Testis (tissue), 2 donors: ENCODE measurements at regions not wholly inside any gene's neighbourhood (a gene's known extent, or its start where the extent isn't known, plus 50 kb on each side); places are given as distances from the start of the nearest gene placed in this dataset.

Experiments used
- DNase-seq: peaks from one replicate; pipeline ENCODE4 v3.0.0-alpha.2; 2019
- H3K27ac ChIP-seq, 2 donors: fragments of 200-600 bp; sonication (generic); one replicate each; pipeline ENCODE4 v1.5.1; 2019
- H3K27me3 ChIP-seq: fragments of 200-600 bp; sonication (generic); one replicate; pipeline ENCODE4 v1.5.1; 2019
- H3K36me3 ChIP-seq: fragments of 200-600 bp; sonication (generic); one replicate; pipeline ENCODE4 v1.5.1; 2017; ENCODE audit warnings: low read depth; ENCODE audit errors: missing control alignments
- H3K4me1 ChIP-seq: fragments of 200-600 bp; sonication (generic); one replicate; pipeline ENCODE4 v1.5.1; 2019
- H3K4me3 ChIP-seq, 2 donors: fragments of 200-600 bp; sonication (generic); one replicate each; pipeline ENCODE4 v1.5.1; 2017 to 2019
- H3K9me3 ChIP-seq: fragments of 200-600 bp; sonication (generic); one replicate; pipeline ENCODE4 v1.5.1; 2017
- CTCF ChIP-seq, 3 experiments: fragments of 450-650 bp in 2 of 3; fragments of 200-600 bp in 1 of 3; sonication (generic) in 1 of 3; IDR thresholded peaks; one replicate each; pipeline ENCODE4 v1.5.1; 2016 to 2019; ENCODE audit warnings: antibody characterized with exemption in 3 of 3, mild to moderate bottlenecking in 2 of 3, moderate library complexity in 1 of 3
- POLR2A ChIP-seq: fragments of 450-650 bp; IDR thresholded peaks from one replicate; pipeline ENCODE4 v1.6.1; 2017; ENCODE audit warnings: antibody characterized with exemption, mild to moderate bottlenecking, moderate library complexity
- WGBS, 2 donors: methylation state at CpG; one replicate each; pipeline ENCODE4 v1.1.5; 2018; 5-methylcytosine and 5-hydroxymethylcytosine counted together
- intact Hi-C: fragments of 100-400 bp; cut with DNase I; formaldehyde crosslinking; loops from one replicate; pipeline ENCODE4 v1.15.1; 2023; ENCODE audit warnings: low total_unique reads

DNA sequence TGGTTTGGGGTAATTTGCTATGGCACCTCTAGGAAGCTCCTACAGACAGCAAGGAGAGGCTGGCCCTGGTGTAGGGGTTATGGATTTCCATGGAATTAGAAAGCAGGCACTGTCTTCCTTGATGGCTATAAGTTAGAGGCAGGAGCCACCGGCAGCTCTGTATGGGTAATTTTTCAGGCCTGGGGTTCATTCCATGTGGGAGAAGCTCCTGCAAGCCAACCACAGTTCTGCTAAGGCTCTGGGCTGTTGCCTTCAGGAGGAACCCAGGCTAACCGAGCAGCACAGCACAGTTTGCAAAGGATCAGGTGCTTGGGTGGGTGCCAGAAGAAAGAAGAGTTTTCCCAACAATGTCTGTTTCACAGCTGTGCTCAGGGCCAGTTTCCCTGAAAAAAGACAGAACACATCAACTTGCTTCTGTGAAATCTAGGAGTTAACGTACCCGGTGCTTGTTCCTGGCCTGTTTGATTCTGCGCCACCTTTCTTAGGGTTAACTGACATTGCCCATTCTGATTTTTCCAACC lies 162.8 kb upstream of the MYLIP start:
- no peaks in the 10 kb centered on the region for H3K4me1 ChIP-seq
- DNase-seq: no peak
- no peaks in the 10 kb centered on the region for H3K36me3 ChIP-seq
- H3K9me3 ChIP-seq: no peaks in the 10 kb centered on the region
- 67 to 81% methylated on average over 4 to 5 of the region's 5 CpGs for WGBS, 2 donors
- H3K4me3 ChIP-seq: no peak overlapping the region
- TF ChIP-seq CTCF (IDR thresholded peaks at IDR 0.05): no peak
- no peak for TF ChIP-seq POLR2A
- intact Hi-C loops: no loop called here
- H3K27me3 ChIP-seq: no peaks in the 10 kb centered on the region
- no peak overlapping the region for H3K27ac ChIP-seq

DNA sequence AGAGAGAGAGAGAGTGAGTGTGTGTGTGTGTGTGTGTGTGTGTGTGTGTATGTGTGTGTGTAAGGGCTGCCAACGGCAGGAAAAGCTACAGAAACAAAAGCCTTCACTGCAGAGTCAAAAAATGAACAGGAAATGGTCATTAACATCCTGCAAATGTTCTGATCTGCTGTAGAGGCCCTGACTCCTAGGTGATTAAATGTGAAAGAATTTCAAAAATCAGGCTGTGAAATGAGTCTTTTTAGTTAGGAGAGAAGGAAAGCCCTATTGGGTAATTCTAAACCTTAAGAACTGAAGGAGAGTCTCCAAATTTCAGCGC lies 166.5 kb upstream of the MYLIP start:
- TF ChIP-seq POLR2A (no peak), CTCF (IDR thresholded peaks at IDR 0.05) (no peak)
- Histone ChIP-seq H3K4me3 (no peak overlapping the region), H3K36me3 (no peaks in the 10 kb centered on the region), H3K27me3 (no peaks in the 10 kb centered on the region), H3K27ac (no peak overlapping the region), H3K9me3 (no peaks in the 10 kb centered on the region), H3K4me1 (no peaks in the 10 kb centered on the region)
- 38 to 68% methylated on average over 2 of the region's 2 CpGs for whole genome bisulfite sequencing, 2 donors
- no peak for DNase-seq
- intact Hi-C loops: no loop called here

GRCh38 chr6:15961635-15962448 lies 167.0 kb upstream of the MYLIP start:
- intact Hi-C loops: no loop called here
- H3K36me3 ChIP-seq: no peaks in the 10 kb centered on the region
- H3K4me1 ChIP-seq: no peaks in the 10 kb centered on the region
- H3K9me3 ChIP-seq: no peaks in the 10 kb centered on the region
- no peaks in the 10 kb centered on the region for H3K27me3 ChIP-seq
- DNase-seq: no peak
- 88 to 89% methylated on average over 3 of the region's 3 CpGs for WGBS, 2 donors
- H3K4me3 ChIP-seq: no peak overlapping the region
- TF ChIP-seq POLR2A (no peak), CTCF (IDR thresholded peaks at IDR 0.05) (no peak)
- H3K27ac ChIP-seq: no peak overlapping the region

DNA sequence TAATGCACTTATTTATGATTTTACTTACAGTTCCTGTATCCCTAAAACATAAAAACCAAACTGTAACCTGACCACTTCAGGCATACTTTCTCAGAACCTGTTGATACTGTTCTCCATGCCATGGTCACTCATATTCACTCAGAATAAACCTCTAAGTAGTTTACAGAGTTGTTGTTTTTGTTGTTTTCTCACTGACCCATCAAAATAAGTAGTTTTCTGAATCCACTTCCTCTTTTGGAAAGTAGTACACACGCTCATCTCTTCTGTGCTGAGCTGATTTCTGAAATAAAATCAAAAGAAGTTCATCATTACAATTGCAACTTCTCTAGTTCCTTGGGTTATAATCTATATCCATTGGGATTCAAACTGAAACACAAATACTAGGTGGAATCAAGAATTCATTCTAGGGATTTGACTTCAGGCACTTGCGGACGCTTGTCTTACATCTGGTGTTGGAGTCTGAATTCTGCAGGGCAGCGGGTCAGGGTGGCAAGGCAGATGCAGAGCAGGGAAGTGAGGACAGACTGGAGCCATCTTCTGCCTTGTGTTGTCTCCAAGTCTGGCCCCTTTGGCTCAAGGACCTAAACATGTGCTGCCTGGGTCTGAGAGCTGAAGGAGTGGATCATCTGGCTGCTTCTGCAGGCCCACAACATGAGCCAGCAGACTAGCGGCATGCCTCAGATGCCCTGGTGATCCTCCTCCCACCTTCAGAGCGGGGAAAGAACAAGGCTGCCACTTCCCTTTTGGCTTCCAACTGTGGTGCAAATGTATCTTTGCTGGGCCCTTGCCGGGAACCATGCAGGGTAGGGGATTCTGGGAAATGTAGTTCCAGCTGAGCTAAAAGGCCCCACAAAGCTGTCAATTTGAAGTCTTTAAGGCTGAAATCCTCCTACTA lies 167.9 kb upstream of the MYLIP start:
- H3K4me1 ChIP-seq: no peaks in the 10 kb centered on the region
- intact Hi-C loops: no loop called here
- TF ChIP-seq POLR2A: no peak
- TF ChIP-seq CTCF (IDR thresholded peaks at IDR 0.05): no peak
- H3K27me3 ChIP-seq: no peaks in the 10 kb centered on the region
- WGBS, 2 donors: 65 to 71% methylated on average over 6 to 7 of the region's 7 CpGs
- H3K4me3 ChIP-seq: no peak overlapping the region
- H3K36me3 ChIP-seq: no peaks in the 10 kb centered on the region
- no peaks in the 10 kb centered on the region for H3K9me3 ChIP-seq
- H3K27ac ChIP-seq: no peak overlapping the region
- DNase-seq: peak; percentile 28
